Peyer's patch (tissue), 4 donors: ENCODE measurements at regions not wholly inside any gene's neighbourhood (a gene's known extent, or its start where the extent isn't known, plus 50 kb on each side); places are given as distances from the start of the nearest gene placed in this dataset.

Experiments
- POLR2A ChIP-seq, 2 donors: fragments of 450-650 bp; IDR thresholded peaks; one replicate each; pipeline ENCODE4 v1.5.1; 2017; ENCODE audit warnings: antibody characterized with exemption in 2 of 2, mild to moderate bottlenecking in 2 of 2, moderate library complexity in 2 of 2
- TF ChIP-seq, protein P1 (sequence below), 6 experiments: fragments of 450-650 bp in 4 of 6; fragments of 200-600 bp in 2 of 6; sonication (generic) in 1 of 6; IDR thresholded peaks; one replicate each; pipeline ENCODE4 v1.5.1; 2017 to 2019; ENCODE audit warnings: antibody characterized with exemption in 6 of 6, mild to moderate bottlenecking in 3 of 6, moderate library complexity in 1 of 6

DNA sequence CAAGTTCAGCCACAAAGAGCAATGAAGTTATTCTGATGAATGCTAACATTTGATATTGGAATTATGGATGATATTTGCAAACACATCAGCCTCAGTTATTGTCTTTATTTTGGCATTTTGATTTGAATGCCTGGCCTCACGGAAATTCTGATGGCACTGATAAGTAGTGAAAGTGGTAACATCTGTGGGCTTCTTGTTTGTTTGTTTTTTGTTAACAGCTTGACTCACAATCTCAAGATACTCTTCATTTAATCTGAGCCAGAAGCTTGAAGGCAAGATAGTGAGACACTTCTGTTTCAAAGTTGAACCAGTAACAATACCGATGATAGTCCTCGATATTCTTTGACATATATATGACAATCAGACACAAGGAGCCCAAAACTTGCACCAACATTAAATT, 182.9 kb upstream of the NFIA start:
- TF ChIP-seq, protein P1, sequence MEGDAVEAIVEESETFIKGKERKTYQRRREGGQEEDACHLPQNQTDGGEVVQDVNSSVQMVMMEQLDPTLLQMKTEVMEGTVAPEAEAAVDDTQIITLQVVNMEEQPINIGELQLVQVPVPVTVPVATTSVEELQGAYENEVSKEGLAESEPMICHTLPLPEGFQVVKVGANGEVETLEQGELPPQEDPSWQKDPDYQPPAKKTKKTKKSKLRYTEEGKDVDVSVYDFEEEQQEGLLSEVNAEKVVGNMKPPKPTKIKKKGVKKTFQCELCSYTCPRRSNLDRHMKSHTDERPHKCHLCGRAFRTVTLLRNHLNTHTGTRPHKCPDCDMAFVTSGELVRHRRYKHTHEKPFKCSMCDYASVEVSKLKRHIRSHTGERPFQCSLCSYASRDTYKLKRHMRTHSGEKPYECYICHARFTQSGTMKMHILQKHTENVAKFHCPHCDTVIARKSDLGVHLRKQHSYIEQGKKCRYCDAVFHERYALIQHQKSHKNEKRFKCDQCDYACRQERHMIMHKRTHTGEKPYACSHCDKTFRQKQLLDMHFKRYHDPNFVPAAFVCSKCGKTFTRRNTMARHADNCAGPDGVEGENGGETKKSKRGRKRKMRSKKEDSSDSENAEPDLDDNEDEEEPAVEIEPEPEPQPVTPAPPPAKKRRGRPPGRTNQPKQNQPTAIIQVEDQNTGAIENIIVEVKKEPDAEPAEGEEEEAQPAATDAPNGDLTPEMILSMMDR (IDR thresholded peaks at IDR 0.05) = no peak
- no peak for TF ChIP-seq POLR2A (IDR thresholded peaks at IDR 0.05)
